SIG-M5 treated with dmso at 0.1 percent for 504 hours (cell line): ENCODE measurements at regions not wholly inside any gene's neighbourhood (a gene's known extent, or its start where the extent isn't known, plus 50 kb on each side); places are given as distances from the start of the nearest gene placed in this dataset.
"Not testable (repeated sequence)": the region's sequence is repeated elsewhere in the genome, so short reads cannot be mapped to it uniquely, and the experiment has no call there.

Experiments used
- DNase-seq: peaks from one replicate; lab custom pipeline; 2025; ENCODE audit not compliant: unreplicated experiment; lab: John Stamatoyannopoulos, UW

DNA sequence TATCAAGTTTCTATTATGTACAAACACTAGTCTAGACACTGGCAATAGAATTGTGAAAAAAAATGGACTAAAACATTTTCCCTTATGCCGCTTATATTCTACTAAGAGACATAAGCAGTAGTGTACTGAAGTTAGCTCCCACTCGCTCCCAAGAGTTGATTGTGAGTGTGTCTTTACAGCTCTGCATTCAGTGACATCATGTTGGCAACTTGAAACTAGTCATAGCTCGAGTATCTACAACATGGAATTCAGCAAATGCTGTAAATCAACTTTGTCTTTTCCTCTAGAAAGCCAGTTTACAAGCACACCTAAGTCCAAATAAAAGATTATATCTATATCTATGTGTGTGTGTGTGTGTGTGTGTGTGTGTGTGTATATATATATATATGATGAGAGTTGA lies 58.8 kb upstream of the MAGI2 start:
- no peak for DNase-seq

DNA sequence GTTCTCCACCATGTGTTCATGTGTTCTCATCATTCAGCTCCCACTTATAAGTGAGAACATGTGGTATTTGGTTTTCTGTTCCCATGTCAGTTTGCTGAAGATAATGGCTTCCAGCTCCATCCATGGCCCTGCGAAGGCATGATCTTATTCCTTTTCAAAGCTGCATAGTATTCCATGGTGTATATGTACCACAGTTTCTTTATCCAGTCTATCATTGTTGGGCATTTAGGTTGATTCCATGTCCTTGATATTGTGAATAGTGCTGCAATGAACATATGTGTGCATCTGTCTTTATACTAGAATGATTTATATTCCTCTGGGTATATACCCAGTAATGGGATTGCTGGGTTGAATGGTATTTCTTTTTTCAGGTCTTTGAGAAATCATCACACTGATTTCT lies 57.6 kb upstream of the MAGI2 start:
- not testable (repeated sequence) for DNase-seq

DNA sequence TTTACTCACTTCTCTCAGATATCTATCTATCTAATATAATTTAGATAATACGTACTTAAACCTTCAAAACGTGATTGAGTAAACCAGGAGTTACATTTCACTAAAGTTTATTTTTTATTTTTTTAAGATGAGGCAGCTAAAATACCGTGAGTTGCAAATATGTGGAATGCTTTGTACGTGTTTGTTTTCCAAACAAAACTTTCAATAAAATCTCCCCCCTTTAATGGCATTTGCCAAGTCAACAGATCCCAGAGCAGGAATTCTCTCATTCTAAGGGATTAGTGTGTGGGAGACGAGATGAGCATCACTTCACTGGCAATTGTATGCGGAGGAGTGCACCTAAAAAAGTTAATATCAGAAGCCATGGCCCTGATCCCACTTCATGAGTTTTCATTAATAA lies 53.7 kb upstream of the MAGI2 start:
- DNase-seq = no peak

DNA sequence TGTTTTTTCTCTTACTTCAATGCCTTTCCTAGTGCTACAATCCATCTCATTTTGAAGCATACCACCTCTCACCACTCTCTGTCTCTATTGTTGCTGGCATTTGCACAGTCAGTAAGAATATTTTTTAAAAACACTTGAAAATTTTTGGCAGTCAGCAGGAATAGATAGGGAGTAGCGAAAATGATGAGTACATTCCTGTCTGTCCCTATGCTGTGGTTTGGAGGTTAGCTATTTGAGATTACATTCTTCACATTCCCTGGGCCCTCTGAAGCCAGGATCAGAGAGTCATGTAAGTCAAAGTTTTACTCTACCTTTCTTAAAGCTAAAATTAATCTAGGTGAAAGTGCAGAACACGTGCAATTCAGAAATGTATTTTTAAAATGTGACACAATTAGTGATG lies 53.0 kb upstream of the MAGI2 start:
- no peak for DNase-seq

DNA sequence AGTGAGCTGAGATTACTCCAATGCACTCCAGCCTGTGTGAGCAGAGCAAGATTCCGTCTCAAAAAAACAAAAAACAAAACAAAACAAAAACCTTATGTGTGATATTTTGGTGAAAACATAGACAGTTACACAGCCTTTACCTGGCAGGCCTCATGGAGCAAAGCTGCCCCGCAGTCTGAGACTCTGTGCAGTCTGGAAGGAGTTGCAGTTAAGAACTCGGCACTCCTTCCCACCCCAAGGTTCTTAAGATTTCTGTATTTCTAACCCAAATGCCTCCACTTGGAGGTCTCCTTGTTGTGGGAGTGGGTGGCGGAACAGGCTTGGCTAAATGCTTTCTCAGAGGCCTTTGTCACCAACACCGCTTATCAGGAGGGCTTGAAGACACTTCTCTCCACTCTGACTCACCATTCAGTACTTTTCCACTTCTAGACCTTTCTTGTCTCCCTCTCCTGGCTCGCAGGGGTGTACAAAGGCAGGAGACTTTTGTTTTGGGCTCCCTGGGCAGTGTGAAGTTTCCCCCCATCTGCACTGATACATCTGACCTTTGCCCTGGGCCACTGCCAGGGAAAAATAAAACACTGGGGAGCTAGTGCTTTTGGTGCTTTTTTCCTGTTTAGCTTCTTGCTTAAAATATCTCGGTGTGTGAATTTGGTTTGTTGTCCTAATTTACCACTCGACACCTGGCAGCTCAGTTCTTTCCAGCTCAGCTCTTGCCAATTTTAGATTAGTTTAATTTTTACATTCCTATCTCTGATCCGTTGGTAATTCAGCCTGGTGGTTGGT lies 51.3 kb upstream of the MAGI2 start:
- no peak for DNase-seq
